ENCODE measurements at regions not wholly inside any gene's neighbourhood (a gene's known extent, or its start where the extent isn't known, plus 50 kb on each side); places are given as distances from the start of the nearest gene placed in this dataset.
"Not testable (repeated sequence)": the region's sequence is repeated elsewhere in the genome, so short reads cannot be mapped to it uniquely, and the experiment has no call there.

DNA sequence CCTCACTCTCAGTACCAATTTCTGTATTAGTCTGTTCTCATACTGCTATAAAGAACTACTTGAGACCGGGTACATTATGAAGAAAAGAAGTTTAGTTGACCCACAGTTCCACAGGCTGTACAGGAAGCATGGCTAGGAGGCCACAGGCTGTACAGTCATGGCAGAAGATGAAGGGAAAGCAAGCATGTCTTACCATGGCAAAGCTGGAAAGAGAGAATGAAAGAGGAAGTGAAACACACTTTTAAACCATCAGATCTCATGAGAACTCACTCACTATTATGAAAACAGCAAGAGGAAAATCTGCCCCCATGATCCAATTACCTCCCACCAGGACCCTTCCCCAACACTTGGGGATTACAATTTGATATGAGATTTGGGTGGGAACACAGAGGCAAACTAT, 698.8 kb downstream of the CDH9 start:
- no peaks in the 10 kb centered on the region for H3K4me1 ChIP-seq
- no peaks in the 10 kb centered on the region for H3K36me3 ChIP-seq
- TF ChIP-seq, protein P1, sequence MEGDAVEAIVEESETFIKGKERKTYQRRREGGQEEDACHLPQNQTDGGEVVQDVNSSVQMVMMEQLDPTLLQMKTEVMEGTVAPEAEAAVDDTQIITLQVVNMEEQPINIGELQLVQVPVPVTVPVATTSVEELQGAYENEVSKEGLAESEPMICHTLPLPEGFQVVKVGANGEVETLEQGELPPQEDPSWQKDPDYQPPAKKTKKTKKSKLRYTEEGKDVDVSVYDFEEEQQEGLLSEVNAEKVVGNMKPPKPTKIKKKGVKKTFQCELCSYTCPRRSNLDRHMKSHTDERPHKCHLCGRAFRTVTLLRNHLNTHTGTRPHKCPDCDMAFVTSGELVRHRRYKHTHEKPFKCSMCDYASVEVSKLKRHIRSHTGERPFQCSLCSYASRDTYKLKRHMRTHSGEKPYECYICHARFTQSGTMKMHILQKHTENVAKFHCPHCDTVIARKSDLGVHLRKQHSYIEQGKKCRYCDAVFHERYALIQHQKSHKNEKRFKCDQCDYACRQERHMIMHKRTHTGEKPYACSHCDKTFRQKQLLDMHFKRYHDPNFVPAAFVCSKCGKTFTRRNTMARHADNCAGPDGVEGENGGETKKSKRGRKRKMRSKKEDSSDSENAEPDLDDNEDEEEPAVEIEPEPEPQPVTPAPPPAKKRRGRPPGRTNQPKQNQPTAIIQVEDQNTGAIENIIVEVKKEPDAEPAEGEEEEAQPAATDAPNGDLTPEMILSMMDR (IDR thresholded peaks at IDR 0.05): no peak
- no peaks in the 10 kb centered on the region for H3K27me3 ChIP-seq
- H3K9me3 ChIP-seq: no peaks in the 10 kb centered on the region
- intact Hi-C loops (cut with DNase I): no loop called here
- DNase-seq (no peak), ATAC-seq (no peak)
- no peak overlapping the region for H3K4me3 ChIP-seq
- no peak overlapping the region for H3K27ac ChIP-seq

DNA sequence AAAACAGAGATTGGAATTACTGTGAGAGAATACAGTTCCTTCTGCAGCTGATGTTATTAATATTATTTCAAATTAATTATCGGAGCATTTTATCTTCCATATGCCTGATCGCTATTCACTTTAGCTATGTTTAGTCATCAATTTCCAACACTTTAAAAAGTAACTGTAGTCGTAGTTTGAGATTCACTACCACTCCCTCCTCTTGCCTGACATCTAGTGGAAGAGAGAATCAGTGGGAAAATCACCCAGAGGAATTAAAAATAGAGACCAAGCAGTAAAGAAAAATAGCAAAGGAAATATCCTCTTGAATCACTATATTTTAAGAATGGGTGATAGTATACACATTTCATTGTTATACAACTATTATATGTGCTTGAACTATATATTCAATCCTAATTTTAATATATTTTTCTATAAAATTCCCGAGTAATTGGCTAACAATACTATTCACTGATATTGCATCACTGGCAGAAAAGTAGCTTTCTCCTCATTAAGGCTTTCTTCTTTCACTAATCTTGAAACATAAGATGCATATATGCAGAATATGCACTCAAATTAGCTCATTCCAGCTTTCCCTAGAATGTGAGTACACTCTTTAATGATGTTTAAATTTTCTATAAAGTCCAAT, 708.7 kb downstream of the CDH9 start:
- intact Hi-C loops (cut with DNase I): no loop called here
- Histone ChIP-seq H3K4me1 (no peaks in the 10 kb centered on the region), H3K27me3 (no peaks in the 10 kb centered on the region), H3K9me3 (no peaks in the 10 kb centered on the region), H3K4me3 (no peak overlapping the region), H3K27ac (no peak overlapping the region), H3K36me3 (no peaks in the 10 kb centered on the region)
- TF ChIP-seq, protein P1 (IDR thresholded peaks at IDR 0.05): peak; percentile 31
- DNase-seq (no peak), ATAC-seq (no peak)

DNA sequence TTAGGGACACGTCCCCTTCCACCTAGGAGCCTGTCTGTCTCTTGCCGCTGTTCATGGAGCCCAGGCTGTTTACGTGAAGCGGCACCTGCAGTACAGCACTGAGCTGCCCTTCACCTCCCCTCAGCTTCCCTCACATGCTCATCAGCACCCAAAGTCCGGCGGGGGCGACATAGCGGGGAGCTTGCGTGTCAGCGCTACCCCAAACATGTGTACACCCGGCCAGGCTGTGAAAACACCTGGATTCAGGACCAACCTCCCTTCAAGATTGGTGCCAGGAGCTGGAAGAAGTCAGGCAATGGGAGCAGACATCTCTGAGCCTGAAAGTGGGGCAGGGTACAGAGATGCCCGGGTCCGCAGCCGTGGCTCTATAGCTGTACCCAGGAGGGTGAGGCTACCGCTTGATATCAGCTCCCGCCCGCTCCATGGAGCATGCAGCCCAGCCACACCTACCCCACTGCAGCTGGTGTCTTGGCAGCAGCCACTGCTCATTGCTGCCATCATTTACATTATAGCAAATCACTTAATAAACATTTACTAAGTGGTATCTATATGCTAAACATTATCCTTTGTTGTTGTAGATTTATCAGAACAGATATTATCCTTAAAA, 712.1 kb downstream of the CDH9 start:
- intact Hi-C loops (cut with DNase I): no loop called here
- DNase-seq (no peak), ATAC-seq (no peak)
- Histone ChIP-seq H3K4me1 (no peaks in the 10 kb centered on the region), H3K9me3 (no peaks in the 10 kb centered on the region), H3K36me3 (no peaks in the 10 kb centered on the region), H3K27ac (no peak overlapping the region), H3K27me3 (no peaks in the 10 kb centered on the region), H3K4me3 (no peak overlapping the region)
- TF ChIP-seq, protein P1 (IDR thresholded peaks at IDR 0.05): no peak

DNA sequence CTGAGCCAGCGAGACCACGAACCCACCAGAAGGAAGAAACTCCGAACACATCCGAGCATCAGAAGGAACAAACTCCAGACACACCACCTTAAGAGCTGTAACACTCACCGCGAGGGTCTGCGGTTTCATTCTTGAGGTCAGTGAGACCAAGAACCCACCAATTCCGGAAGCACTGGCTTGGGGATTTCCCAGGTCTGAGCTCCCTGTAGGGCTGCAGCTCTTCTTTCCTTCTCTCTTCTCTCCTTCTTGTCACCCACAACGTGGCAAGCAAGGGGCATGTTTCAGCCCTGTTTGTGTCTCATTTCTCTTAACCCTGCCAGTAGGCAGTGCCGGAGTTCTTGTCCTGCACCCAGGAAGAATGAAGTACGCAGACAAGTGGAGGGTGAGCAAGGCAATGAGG, 713.0 kb downstream of the CDH9 start:
- ATAC-seq; H3K27ac ChIP-seq; H3K9me3 ChIP-seq; H3K4me3 ChIP-seq; H3K4me1 ChIP-seq; intact Hi-C loops (cut with DNase I); DNase-seq; H3K36me3 ChIP-seq; H3K27me3 ChIP-seq: not testable (repeated sequence)

DNA sequence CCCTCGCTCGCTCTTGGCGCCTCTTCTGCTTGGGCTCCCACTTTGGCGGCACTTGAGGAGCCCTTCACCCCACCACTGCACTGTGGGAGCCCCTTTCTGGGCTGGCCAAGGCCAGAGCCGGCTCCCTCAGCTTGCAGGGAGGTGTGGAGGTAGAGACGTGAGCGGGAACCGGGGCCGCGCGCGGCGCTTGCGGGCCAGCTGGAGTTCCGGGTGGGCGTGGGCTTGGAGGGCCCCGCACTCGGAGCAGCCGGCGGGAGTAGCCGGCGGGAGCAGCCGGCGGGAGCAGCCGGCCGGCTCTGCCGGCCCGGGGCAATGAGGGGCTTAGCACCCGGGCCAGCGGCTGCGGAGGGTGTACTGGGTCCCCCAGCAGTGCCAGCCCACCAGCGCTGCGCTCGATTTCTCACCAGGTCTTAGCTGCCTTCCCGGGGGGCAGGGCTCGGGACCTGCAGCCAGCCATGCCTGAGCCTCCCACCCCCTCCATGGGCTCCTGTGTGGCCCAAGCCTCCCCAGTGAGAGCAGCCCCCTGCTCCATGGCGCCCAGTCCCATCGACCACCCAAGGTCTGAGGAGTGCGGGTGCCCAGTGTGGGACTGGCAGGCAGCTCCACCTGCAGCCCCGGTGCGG, 714.0 kb downstream of the CDH9 start:
- intact Hi-C loops (cut with DNase I); DNase-seq; H3K9me3 ChIP-seq; H3K36me3 ChIP-seq; ATAC-seq; H3K4me3 ChIP-seq; H3K4me1 ChIP-seq; H3K27me3 ChIP-seq; H3K27ac ChIP-seq: not testable (repeated sequence)

DNA sequence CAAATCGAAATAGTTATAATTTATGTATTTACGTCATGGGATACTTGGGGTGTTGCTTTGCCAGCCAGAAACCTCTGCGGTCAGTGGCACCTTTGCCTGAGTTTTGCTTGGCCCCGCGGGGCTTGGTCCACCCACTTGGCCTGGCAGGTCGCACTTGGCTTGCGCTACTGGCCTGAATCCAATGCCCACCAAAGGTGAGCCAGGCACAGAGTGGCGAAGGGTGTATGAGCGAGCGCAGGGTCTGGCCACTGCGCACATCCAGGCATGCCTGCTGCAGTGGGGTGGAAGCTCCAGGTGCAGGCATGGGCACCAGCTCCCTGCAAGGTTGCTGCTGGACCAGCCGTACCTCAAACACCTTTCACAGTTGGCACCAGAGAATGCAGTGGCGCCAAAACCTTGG, 714.6 kb downstream of the CDH9 start:
- H3K4me1 ChIP-seq: no peaks in the 10 kb centered on the region
- intact Hi-C loops (cut with DNase I): no loop called here
- TF ChIP-seq, protein P1 (IDR thresholded peaks at IDR 0.05): no peak
- ATAC-seq (peak; percentile 20), DNase-seq (no peak)
- H3K27me3 ChIP-seq: no peaks in the 10 kb centered on the region
- H3K27ac ChIP-seq: no peak overlapping the region
- H3K36me3 ChIP-seq: no peaks in the 10 kb centered on the region
- H3K4me3 ChIP-seq: no peak overlapping the region
- no peaks in the 10 kb centered on the region for H3K9me3 ChIP-seq
